PC-9 (cell line): ENCODE measurements at regions not wholly inside any gene's neighbourhood (a gene's known extent, or its start where the extent isn't known, plus 50 kb on each side); places are given as distances from the start of the nearest gene placed in this dataset.

Experiments
- BruUV-seq: library from RNA; stranded (reverse); fragments of 400-500 nt; replicated peaks from 2 replicates; lab custom pipeline; 2021; lab: Mats Ljungman, UMichigan
- CTCF ChIA-PET: fragments of 300-600 bp; sonication (Branson Sonifier 250); formaldehyde crosslinking; loops from one replicate; lab custom pipeline; 2022; ENCODE audit warnings: antibody characterized with exemption; lab: Charles Lee
- POLR2A ChIA-PET: fragments of 300-600 bp; sonication (Branson Sonifier 250); formaldehyde crosslinking; loops from one replicate; lab custom pipeline; 2022; ENCODE audit warnings: antibody characterized with exemption; ENCODE audit not compliant: unreplicated experiment; lab: Charles Lee
- DNase-seq, 2 experiments: peaks; one replicate each; pipeline versions ENCODE4 v3.0.0 to v3.0.0-alpha.2; 2015 to 2022; ENCODE audit warnings: mixed read lengths in 1 of 2
- H2AFZ ChIP-seq: fragments of 200-600 bp; sonication (generic); 2 replicates; pipeline ENCODE4 v1.8.1; 2017; ENCODE audit warnings: antibody characterized with exemption
- H3F3A ChIP-seq: fragments of 200-600 bp; sonication (generic); 2 replicates; pipeline ENCODE4 v1.8.1; 2017; ENCODE audit warnings: antibody characterized with exemption, mild to moderate bottlenecking, low read depth; ENCODE audit not compliant: insufficient read depth
- H3K27ac ChIP-seq: fragments of 200-600 bp; sonication (generic); 2 replicates; pipeline ENCODE4 v1.6.1; 2016; ENCODE audit warnings: mixed run types
- H3K27me3 ChIP-seq: fragments of 200-600 bp; sonication (generic); 2 replicates; pipeline ENCODE4 v1.6.1; 2016; ENCODE audit warnings: low read depth, mixed run types; ENCODE audit not compliant: insufficient read depth
- H3K36me3 ChIP-seq: fragments of 200-600 bp; sonication (generic); 2 replicates; pipeline ENCODE4 v1.6.1; 2016; ENCODE audit warnings: low read depth, mixed run types
- H3K4me1 ChIP-seq: fragments of 200-600 bp; sonication (generic); replicated peaks from 2 replicates; pipeline ENCODE4 v1.6.1; 2016; ENCODE audit warnings: mixed run types; ENCODE audit not compliant: insufficient read depth
- H3K4me2 ChIP-seq: fragments of 200-600 bp; sonication (generic); 2 replicates; pipeline ENCODE4 v1.6.1; 2017; ENCODE audit warnings: mixed run types
- H3K4me3 ChIP-seq: fragments of 200-600 bp; sonication (generic); 2 replicates; pipeline ENCODE4 v1.6.1; 2016; ENCODE audit warnings: mixed run types
- H3K79me2 ChIP-seq: fragments of 200-600 bp; sonication (generic); 2 replicates; pipeline ENCODE4 v1.6.1; 2017; ENCODE audit warnings: low read depth, mixed run types
- H3K9me2 ChIP-seq: fragments of 200-600 bp; sonication (generic); 2 replicates; pipeline ENCODE4 v1.8.1; 2017; ENCODE audit warnings: mild to moderate bottlenecking; ENCODE audit not compliant: insufficient read depth
- H3K9me3 ChIP-seq: fragments of 200-600 bp; sonication (generic); 2 replicates; pipeline ENCODE4 v1.8.1; 2016; ENCODE audit warnings: low read depth; ENCODE audit not compliant: insufficient read depth
- H4K20me1 ChIP-seq: fragments of 200-600 bp; sonication (generic); 2 replicates; pipeline ENCODE4 v1.8.1; 2017; ENCODE audit not compliant: insufficient read depth
- EZH2 ChIP-seq: fragments of 200-600 bp; sonication (generic); IDR thresholded peaks from 2 replicates; pipeline ENCODE4 v1.8.0; 2017; ENCODE audit warnings: antibody characterized with exemption, low read depth
- intact Hi-C: fragments of 100-400 bp; cut with micrococcal nuclease; formaldehyde crosslinking; loops from one replicate; pipeline ENCODE4 v1.10.0; 2022; ENCODE audit not compliant: unreplicated experiment
- TF ChIP-seq, protein P1 (sequence below): fragments of 200-600 bp; sonication (generic); conservative IDR thresholded peaks from 2 replicates; pipeline ENCODE4 v1.6.1; 2017; ENCODE audit warnings: mixed run types, antibody characterized with exemption, mild to moderate bottlenecking, moderate library complexity

DNA sequence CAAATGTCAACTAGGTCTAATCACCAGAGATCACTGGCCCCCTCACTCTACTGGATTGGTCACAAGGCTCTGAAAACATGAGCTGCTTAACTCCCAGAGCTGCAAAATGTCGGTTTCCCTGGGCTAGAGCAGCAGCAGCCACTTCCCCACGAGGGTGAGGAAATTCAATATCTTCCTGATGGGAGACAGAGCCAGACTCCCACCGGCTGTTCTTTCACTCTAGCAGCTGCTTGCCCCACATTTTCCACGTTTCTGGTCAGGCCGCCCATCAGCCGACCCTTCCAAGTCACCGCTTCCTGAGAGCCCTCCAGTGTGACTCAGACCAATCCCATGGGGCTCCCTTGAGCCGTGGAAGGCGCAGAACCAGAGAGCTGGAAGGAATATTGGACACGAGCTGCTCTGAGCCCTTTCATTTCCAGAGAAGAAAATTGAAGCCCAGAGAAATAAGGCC lies 227.0 kb downstream of the ADAMTS15 start:
- H3K27ac ChIP-seq = no peak overlapping the region

DNA sequence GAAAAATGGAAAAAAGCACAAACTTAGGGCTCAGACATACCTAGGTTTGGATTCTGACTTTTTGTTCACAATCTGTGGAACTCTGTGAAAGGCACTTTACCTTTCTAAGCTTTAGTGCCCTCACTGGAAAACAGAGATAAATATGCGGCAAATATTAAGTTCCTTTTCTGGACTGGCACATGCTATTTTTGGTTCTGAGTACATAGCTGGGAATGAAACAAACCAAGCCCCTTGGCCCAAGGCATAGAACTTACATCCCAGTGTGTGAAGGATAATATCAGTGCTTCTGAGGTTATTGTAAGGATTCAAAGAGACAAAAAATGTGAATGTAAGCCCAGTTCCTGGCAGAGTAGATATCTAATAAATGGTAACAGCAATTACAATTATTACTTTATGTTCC lies 227.5 kb downstream of the ADAMTS15 start:
- Histone ChIP-seq H3K27me3 (no peaks in the 10 kb centered on the region), H3K9me2 (no peaks in the 10 kb centered on the region), H4K20me1 (no peaks in the 10 kb centered on the region), H3K9me3 (peaks cover 24% of the 10 kb centered on the region), H3K36me3 (no peaks in the 10 kb centered on the region; the same call in 1 of the 2 replicates), H3K27ac (no peak overlapping the region), H3K79me2 (no peaks in the 10 kb centered on the region), H3K4me2 (no peak overlapping the region), H2AFZ (no peak overlapping the region), H3F3A (no peaks in the 10 kb centered on the region), H3K4me1 (peaks cover 15% of the 10 kb centered on the region), H3K4me3 (no peak overlapping the region)
- CTCF ChIA-PET = no interaction called here
- TF ChIP-seq, protein P1, sequence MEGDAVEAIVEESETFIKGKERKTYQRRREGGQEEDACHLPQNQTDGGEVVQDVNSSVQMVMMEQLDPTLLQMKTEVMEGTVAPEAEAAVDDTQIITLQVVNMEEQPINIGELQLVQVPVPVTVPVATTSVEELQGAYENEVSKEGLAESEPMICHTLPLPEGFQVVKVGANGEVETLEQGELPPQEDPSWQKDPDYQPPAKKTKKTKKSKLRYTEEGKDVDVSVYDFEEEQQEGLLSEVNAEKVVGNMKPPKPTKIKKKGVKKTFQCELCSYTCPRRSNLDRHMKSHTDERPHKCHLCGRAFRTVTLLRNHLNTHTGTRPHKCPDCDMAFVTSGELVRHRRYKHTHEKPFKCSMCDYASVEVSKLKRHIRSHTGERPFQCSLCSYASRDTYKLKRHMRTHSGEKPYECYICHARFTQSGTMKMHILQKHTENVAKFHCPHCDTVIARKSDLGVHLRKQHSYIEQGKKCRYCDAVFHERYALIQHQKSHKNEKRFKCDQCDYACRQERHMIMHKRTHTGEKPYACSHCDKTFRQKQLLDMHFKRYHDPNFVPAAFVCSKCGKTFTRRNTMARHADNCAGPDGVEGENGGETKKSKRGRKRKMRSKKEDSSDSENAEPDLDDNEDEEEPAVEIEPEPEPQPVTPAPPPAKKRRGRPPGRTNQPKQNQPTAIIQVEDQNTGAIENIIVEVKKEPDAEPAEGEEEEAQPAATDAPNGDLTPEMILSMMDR = no peak
- TF ChIP-seq EZH2 = no peak
- no peak for DNase-seq
- POLR2A ChIA-PET = no interaction called here
- no TSS peak for BruUV-seq
- intact Hi-C loops = loop anchor here (2.0 to 10.0 kb wide), 3 partner anchors 39 to 149 kb away; no protein-coding TSS in a partner anchor

More for the DNA sequence above, 227.0 kb downstream of the ADAMTS15 start:
- peaks cover 15% of the 10 kb centered on the region for H3K4me1 ChIP-seq
- TF ChIP-seq, protein P1 = no peak
- no peak for TF ChIP-seq EZH2
- no peaks in the 10 kb centered on the region for H3K79me2 ChIP-seq
- ChIA-PET POLR2A (no interaction called here), CTCF (no interaction called here)
- intact Hi-C loops = loop anchor here (10.0 kb wide), 2 partner anchors 109 to 149 kb away; no protein-coding TSS in a partner anchor
- H4K20me1 ChIP-seq = no peaks in the 10 kb centered on the region
- no peaks in the 10 kb centered on the region for H3K9me2 ChIP-seq
- no peak for DNase-seq
- no peaks in the 10 kb centered on the region for H3F3A ChIP-seq
- no TSS peak for BruUV-seq
- H3K4me3 ChIP-seq = no peak overlapping the region
- H3K4me2 ChIP-seq = no peak overlapping the region
- H3K27me3 ChIP-seq = no peaks in the 10 kb centered on the region
- H2AFZ ChIP-seq = no peak overlapping the region
- no peaks in the 10 kb centered on the region; the same call in 1 of the 2 replicates for H3K36me3 ChIP-seq
- H3K9me3 ChIP-seq = peaks cover 19% of the 10 kb centered on the region

DNA sequence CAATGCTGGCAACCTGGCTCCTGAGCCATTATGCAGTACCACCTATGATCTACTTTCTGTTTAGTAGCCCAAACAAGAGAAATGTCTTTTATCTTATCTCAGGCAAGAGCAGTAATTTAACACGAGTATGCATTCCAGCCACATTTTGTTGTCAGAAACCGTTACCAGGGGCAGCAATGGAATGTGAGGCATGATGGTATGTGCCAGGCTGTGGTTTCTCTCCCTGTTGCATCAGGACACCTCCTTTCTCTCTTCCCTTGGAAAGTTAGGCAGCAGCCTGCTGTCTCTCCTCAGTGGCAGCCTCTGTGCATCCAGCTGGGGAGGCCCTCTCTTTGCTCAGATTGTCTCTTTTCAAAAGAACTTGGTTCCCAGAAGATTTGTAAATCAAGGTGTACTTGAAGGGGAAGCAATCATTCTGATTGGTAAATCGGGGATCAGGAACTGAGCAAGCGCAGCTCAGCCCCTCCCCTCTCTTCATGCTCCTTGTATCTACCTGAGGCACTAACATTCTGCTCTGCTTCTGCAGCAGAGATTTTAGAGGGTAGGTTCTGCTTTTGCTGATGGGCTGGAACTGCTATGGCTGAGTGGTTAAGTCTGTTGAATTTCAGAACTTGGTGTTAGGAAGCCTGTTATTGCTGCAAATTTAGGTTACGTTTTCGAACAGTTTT lies 229.2 kb downstream of the ADAMTS15 start:
- H2AFZ ChIP-seq = no peak overlapping the region
- H3K27ac ChIP-seq = no peak overlapping the region
- TF ChIP-seq, protein P1 = no peak
- TF ChIP-seq EZH2 = no peak
- DNase-seq = peak; percentile 70 to 74
- H3K9me3 ChIP-seq = peaks cover 28% of the 10 kb centered on the region
- H3K4me3 ChIP-seq = no peak overlapping the region; the same call in 1 of the 2 replicates
- ChIA-PET CTCF (no interaction called here), POLR2A (interaction anchor here (0.6 kb wide), 1 partner anchor 40 kb away, joined by 11 read pairs; no protein-coding TSS in a partner anchor)
- no peaks in the 10 kb centered on the region for H3K27me3 ChIP-seq
- no peaks in the 10 kb centered on the region for H3K79me2 ChIP-seq
- H3K4me1 ChIP-seq = peaks cover 15% of the 10 kb centered on the region
- intact Hi-C loops = loop anchor here (1.0 to 10.0 kb wide), 4 partner anchors 41 to 243 kb away; no protein-coding TSS in a partner anchor
- no peaks in the 10 kb centered on the region for H4K20me1 ChIP-seq
- H3K4me2 ChIP-seq = peak overlapping the region; percentile 41
- no TSS peak for BruUV-seq
- H3K36me3 ChIP-seq = no peaks in the 10 kb centered on the region; the same call in 1 of the 2 replicates
- H3K9me2 ChIP-seq = no peaks in the 10 kb centered on the region
- H3F3A ChIP-seq = no peaks in the 10 kb centered on the region
